ENCODE measurements at regions not wholly inside any gene's neighbourhood (a gene's known extent, or its start where the extent isn't known, plus 50 kb on each side); places are given as distances from the start of the nearest gene placed in this dataset.

DNA sequence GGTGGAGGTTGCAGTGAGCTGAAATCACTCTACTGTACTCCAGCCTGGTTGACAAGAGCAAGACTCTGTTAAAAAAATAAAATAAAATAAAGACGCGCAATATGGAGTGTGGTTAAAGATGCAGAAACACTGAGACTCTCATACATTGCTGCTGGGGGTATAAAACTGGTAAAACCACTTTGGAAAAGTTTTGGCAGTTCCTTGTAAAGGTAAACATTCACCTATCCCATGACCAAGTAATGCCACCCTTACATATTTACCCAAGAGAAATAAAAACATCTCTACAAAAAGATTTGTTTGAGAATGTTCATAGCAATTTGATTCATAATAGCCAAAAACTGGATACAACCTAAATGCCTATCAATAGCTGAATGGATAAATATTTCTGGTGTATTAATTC lies 398.5 kb downstream of the PDCD6IP start:
- POLR2A ChIA-PET, result no interaction called here
- TF ChIP-seq, protein P1, sequence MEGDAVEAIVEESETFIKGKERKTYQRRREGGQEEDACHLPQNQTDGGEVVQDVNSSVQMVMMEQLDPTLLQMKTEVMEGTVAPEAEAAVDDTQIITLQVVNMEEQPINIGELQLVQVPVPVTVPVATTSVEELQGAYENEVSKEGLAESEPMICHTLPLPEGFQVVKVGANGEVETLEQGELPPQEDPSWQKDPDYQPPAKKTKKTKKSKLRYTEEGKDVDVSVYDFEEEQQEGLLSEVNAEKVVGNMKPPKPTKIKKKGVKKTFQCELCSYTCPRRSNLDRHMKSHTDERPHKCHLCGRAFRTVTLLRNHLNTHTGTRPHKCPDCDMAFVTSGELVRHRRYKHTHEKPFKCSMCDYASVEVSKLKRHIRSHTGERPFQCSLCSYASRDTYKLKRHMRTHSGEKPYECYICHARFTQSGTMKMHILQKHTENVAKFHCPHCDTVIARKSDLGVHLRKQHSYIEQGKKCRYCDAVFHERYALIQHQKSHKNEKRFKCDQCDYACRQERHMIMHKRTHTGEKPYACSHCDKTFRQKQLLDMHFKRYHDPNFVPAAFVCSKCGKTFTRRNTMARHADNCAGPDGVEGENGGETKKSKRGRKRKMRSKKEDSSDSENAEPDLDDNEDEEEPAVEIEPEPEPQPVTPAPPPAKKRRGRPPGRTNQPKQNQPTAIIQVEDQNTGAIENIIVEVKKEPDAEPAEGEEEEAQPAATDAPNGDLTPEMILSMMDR (IDR thresholded peaks at IDR 0.05), result no peak
- no peak for DNase-seq
- intact Hi-C loops (cut with micrococcal nuclease), result no loop called here
- Mint-ChIP-seq H3K4me3 (no peak overlapping the region), H3K4me1 (peaks cover 55% of the 10 kb centered on the region), H3K27me3 (no peaks in the 10 kb centered on the region), H3K27ac (peak overlapping the region; percentile 47), H3K36me3 (ENCODE audit: low read depth) (no peaks in the 10 kb centered on the region), H3K9me3 (no peaks in the 10 kb centered on the region)
- no peak for ATAC-seq (ENCODE audit: low read depth)
- CTCF ChIA-PET, result no interaction called here

DNA sequence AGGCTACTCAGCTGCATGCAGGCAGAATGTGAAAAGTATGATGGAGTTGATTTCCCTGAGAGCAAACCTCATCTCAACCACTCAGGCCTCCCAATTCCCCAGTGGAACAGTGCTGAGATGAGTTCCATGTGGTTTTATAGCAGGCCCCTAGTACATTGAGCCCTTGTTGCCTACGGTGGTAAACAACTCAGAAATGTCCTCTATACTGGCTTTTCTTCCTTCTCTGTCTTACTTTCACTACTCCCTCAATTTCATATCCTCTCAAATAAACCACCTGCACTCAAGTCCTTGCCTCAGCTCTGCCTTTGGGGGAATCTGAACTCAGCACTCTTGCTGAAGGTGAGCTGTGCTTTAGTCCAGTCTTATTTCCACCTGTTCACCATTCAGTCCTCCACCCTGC lies 399.9 kb downstream of the PDCD6IP start:
- no peaks in the 10 kb centered on the region for H3K36me3 Mint-ChIP-seq (ENCODE audit: low read depth)
- H3K4me3 Mint-ChIP-seq, result peak overlapping the region; percentile 3
- H3K9me3 Mint-ChIP-seq, result no peaks in the 10 kb centered on the region
- peak overlapping the region; percentile 91 for H3K27ac Mint-ChIP-seq
- no peaks in the 10 kb centered on the region for H3K27me3 Mint-ChIP-seq
- TF ChIP-seq, protein P1 (IDR thresholded peaks at IDR 0.05), result no peak
- peaks cover 67% of the 10 kb centered on the region for H3K4me1 Mint-ChIP-seq
- ChIA-PET CTCF (no interaction called here), POLR2A (no interaction called here)
- ATAC-seq (ENCODE audit: low read depth), result peak; percentile 38
- no peak for DNase-seq
- intact Hi-C loops (cut with micrococcal nuclease), result no loop called here

DNA sequence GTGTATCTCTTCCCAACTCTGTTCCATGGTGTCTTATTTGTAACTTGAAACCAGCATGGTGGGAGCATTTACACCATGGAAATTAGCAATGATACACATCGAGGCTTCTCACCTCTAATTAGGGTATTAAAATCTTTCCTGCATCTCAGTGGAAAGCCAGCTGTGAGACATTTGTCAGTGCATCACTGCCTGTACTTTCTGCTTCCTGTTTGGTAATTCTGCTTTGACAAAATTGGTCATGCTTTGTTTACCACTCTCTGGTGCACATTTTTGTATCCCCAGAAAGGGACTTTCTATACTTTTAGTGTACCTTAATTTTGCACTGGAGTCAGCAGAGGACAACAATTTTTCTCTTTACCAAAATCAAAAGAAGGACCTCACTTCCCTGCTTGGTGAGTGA lies 402.1 kb downstream of the PDCD6IP start:
- ChIA-PET POLR2A (no interaction called here), CTCF (no interaction called here)
- intact Hi-C loops (cut with micrococcal nuclease), result loop anchor here (5.0 kb wide), 1 partner anchor 178 kb away; no protein-coding TSS in a partner anchor
- Mint-ChIP-seq H3K27ac (peak overlapping the region; percentile 91), H3K4me1 (peaks cover 82% of the 10 kb centered on the region), H3K4me3 (peak overlapping the region; percentile 17), H3K27me3 (no peaks in the 10 kb centered on the region), H3K36me3 (ENCODE audit: low read depth) (no peaks in the 10 kb centered on the region), H3K9me3 (no peaks in the 10 kb centered on the region)
- peak; percentile 76 for ATAC-seq (ENCODE audit: low read depth)
- no peak for DNase-seq
- TF ChIP-seq, protein P1 (IDR thresholded peaks at IDR 0.05), result no peak

DNA sequence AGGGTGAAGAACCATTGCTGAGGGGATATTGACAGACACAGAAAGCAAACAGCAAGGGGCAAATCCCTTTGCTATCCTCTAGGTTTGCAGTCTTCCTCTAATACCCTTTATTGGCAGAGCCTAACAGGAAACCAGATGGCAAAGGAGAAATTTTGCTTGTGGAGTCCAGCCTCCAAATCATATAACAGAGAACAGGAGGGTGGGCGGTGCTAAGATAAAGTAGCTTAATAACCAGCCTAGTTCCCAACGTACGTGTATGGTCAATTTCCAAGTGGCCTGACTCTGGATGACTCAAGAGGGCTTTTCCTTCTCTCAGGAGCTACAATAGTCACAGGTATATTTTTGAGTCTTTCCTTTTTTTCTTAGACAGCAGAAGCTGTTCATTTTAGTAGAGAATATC lies 404.5 kb downstream of the PDCD6IP start:
- H3K4me3 Mint-ChIP-seq, result no peak overlapping the region
- CTCF ChIA-PET, result no interaction called here
- DNase-seq (no peak), ATAC-seq (ENCODE audit: low read depth) (no peak)
- POLR2A ChIA-PET, result no interaction called here
- H3K27ac Mint-ChIP-seq, result no peak overlapping the region
- TF ChIP-seq, protein P1 (IDR thresholded peaks at IDR 0.05), result no peak
- peaks cover 66% of the 10 kb centered on the region for H3K4me1 Mint-ChIP-seq
- no peaks in the 10 kb centered on the region for H3K9me3 Mint-ChIP-seq
- intact Hi-C loops (cut with micrococcal nuclease), result loop anchor here (5.0 kb wide), 1 partner anchor 181 kb away; no protein-coding TSS in a partner anchor
- no peaks in the 10 kb centered on the region for H3K36me3 Mint-ChIP-seq (ENCODE audit: low read depth)
- H3K27me3 Mint-ChIP-seq, result no peaks in the 10 kb centered on the region

DNA sequence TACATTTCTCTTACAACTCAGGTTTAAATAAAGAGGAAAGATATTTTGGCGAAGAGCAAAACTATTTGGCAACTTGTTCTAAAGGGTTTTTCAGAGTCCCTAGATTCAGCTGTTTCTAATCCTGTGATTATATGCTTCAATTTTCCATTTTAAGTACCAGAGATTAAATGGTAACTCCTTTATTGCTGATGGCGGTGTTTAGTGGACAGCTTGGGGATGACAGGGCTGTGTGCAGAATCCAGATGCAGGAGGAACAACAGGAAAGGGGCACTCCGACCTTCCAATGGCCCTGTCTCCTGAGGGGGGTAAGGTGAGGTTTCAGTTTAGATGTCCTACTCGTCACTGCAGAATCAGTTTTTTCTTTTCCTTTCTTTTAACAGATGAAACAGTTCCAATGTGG lies 405.0 kb downstream of the PDCD6IP start:
- ATAC-seq (ENCODE audit: low read depth), result no peak
- ChIA-PET CTCF (no interaction called here), POLR2A (no interaction called here)
- Mint-ChIP-seq H3K9me3 (no peaks in the 10 kb centered on the region), H3K4me3 (no peak overlapping the region), H3K36me3 (ENCODE audit: low read depth) (no peaks in the 10 kb centered on the region), H3K27me3 (no peaks in the 10 kb centered on the region), H3K4me1 (peaks cover 62% of the 10 kb centered on the region), H3K27ac (no peak overlapping the region)
- TF ChIP-seq, protein P1 (IDR thresholded peaks at IDR 0.05), result no peak
- DNase-seq, result no peak
- intact Hi-C loops (cut with micrococcal nuclease), result loop anchor here (5.0 kb wide), 1 partner anchor 181 kb away; no protein-coding TSS in a partner anchor

All from activated B cell treated with CpG ODN at 0.5 μM for 24 hours (primary cell).